ENCODE measurements at regions not wholly inside any gene's neighbourhood (a gene's known extent, or its start where the extent isn't known, plus 50 kb on each side); places are given as distances from the start of the nearest gene placed in this dataset.

DNA sequence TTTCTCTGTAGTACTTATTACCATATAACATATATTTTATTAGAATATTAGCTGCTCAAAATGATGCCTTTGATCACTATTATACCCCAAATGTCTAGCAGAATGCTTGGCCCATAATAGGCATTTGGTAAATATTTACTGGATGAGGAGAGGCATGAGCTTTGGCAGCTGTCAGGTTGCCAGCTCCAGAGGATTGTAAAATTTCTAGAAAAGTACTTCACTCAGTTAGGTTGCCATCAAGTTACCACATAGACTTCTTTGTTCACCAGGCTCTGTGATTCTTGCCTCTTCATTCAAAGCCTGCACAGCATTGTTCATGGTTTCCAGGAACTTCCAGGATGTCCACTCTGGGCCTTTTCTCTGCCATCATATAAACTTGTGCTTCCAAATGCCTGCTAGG, 582.8 kb downstream of the PDCD6IP start:
- no peak overlapping the region for H3K4me3 ChIP-seq (ENCODE audit: low read depth, low read length)
- in situ Hi-C loops (cut with HindIII; ENCODE audit: low sequenced_read_pairs), result no loop called here
- TF ChIP-seq, protein P1, sequence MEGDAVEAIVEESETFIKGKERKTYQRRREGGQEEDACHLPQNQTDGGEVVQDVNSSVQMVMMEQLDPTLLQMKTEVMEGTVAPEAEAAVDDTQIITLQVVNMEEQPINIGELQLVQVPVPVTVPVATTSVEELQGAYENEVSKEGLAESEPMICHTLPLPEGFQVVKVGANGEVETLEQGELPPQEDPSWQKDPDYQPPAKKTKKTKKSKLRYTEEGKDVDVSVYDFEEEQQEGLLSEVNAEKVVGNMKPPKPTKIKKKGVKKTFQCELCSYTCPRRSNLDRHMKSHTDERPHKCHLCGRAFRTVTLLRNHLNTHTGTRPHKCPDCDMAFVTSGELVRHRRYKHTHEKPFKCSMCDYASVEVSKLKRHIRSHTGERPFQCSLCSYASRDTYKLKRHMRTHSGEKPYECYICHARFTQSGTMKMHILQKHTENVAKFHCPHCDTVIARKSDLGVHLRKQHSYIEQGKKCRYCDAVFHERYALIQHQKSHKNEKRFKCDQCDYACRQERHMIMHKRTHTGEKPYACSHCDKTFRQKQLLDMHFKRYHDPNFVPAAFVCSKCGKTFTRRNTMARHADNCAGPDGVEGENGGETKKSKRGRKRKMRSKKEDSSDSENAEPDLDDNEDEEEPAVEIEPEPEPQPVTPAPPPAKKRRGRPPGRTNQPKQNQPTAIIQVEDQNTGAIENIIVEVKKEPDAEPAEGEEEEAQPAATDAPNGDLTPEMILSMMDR (IDR thresholded peaks at IDR 0.05; ENCODE audit: low read depth, low read length), result no peak
- no peak for DNase-seq (ENCODE audit: low read depth, low spot score)

DNA sequence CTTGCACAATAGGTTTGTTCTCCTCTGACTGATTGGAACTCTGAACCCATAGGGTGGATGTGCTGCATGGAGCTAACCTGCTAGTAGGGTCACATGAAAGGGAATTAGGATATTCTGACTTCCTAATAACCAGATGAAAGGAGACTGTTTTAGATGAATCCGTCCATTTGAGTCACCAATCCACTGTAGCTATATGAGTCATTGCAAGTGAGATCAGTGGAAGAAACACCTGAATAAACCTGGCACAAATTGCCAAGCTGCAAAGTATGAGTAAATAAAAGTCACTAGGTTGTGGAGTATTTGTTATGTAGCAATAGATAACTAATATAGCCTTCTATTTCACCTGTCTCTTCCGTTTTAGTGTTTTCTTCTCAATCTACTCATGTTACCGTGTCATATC, 584.4 kb downstream of the PDCD6IP start:
- TF ChIP-seq, protein P1 (IDR thresholded peaks at IDR 0.05; ENCODE audit: low read depth, low read length), result no peak
- no peak for DNase-seq (ENCODE audit: low read depth, low spot score)
- in situ Hi-C loops (cut with HindIII; ENCODE audit: low sequenced_read_pairs), result no loop called here
- H3K4me3 ChIP-seq (ENCODE audit: low read depth, low read length), result no peak overlapping the region

DNA sequence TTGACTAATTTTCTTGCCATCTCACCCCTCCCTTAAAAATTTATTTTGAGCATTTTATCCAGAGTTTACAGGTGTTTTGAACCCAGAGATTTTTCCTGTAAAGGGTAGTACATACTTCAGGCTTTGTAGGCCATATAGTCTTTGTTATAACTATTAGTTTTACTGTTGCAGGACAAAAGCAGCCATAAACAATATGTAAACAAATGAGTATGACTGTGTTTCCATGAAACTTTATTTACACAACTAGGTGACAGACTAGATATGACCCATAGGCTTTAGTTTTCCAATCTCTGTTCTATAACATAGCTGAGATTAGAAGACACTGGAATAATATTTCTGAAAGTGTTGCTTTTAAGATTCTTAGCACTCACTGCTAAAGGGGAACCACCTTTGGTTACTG, 587.9 kb downstream of the PDCD6IP start:
- no peak for DNase-seq (ENCODE audit: low read depth, low spot score)
- no peak overlapping the region for H3K4me3 ChIP-seq (ENCODE audit: low read depth, low read length)
- TF ChIP-seq, protein P1 (IDR thresholded peaks at IDR 0.05; ENCODE audit: low read depth, low read length), result no peak
- in situ Hi-C loops (cut with HindIII; ENCODE audit: low sequenced_read_pairs), result no loop called here

DNA sequence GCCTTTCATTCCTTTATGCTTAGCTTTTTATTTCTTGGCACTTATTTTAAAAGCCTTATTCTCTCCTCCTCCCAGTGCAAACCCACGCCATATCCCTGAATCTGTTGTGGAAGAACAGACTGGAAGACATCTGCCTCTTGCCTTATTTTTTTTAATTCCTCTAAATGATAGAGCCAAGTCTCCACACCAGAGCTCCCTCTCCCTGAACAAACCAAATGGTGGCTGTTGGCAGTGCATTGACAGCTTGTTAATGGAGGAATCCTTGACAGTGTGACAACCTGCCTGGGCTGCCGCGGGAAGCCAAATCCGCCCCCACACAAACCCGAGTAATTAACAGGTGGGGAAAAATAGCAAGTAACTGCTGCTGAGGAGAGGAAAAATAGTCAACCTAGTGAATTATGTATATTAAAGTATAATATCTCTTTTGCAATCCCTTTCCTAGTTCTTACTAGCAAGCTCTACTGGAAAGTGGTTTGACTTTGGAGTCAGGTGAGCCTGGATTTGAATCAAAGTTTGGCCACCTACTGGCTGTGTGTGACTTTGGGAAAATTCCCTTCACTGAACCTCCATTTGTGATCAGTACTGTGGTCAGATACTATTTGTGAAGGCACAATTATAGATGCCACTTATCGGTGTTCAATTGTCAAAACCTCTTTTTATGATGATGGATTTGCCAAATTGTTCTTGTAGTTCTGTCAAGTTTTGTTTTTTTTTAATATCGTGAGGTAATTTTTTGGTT, 589.6 kb downstream of the PDCD6IP start:
- no peak overlapping the region for H3K4me3 ChIP-seq (ENCODE audit: low read depth, low read length)
- DNase-seq (ENCODE audit: low read depth, low spot score), result no peak
- TF ChIP-seq, protein P1 (IDR thresholded peaks at IDR 0.05; ENCODE audit: low read depth, low read length), result no peak
- in situ Hi-C loops (cut with HindIII; ENCODE audit: low sequenced_read_pairs), result no loop called here

DNA sequence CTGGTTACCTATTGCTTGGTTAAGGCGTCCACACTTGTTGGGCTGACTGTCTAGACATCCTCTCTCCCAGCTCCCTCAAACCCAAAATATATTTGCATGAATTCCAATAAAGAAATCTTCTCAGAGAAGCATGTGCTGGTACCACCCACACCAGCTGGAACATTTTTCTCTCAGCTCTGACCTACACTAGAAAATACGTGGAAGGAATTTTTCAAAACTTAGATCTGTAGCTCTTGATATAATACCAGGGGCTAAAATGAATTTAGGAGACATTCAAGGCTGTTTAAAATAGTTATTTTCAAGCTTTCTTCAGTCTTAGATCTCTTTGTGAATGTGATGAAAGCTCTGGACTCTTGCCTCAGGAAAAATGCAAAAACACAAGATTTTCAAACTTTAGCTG, 590.4 kb downstream of the PDCD6IP start:
- no peak for DNase-seq (ENCODE audit: low read depth, low spot score)
- in situ Hi-C loops (cut with HindIII; ENCODE audit: low sequenced_read_pairs), result no loop called here
- TF ChIP-seq, protein P1 (IDR thresholded peaks at IDR 0.05; ENCODE audit: low read depth, low read length), result no peak
- no peak overlapping the region for H3K4me3 ChIP-seq (ENCODE audit: low read depth, low read length)

DNA sequence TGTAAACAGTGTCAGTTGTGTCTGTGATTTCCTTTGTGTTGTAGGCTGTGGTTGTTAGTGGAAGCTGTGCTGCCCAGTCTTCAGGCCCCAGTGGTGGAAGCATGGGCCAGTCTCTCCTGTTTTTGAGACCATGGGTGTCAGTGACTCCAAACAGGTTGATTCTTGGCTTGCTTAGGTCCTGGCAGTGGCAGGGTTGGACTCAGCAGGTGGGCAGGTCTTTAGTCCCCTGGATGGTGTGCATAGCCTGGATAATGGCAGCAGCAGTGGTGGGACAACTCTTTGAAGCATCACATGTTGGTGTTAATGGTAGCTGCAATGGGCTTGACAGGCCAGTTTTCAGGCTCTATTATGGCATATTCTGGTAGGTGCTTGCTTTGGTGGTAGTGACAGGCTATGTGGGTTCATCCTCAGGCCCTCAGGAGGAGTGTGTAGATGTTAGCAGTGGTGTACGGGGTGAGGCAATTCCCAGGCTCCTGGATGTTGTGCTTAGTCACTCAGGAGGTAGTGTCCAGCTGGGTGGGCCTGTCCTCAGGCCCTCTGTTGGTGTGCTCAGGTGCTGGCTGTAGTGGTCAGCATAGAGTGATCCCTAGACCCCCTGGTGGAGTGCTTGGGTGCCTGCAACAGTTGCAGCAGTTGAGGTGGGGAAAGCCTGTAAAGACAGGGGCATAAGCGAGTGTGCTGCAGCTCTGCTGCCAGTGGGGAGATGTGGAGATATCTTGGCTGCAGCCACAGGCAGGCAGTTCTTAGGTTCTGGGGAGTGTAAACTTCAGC, 596.7 kb downstream of the PDCD6IP start:
- in situ Hi-C loops (cut with HindIII; ENCODE audit: low sequenced_read_pairs), result no loop called here
- no peak overlapping the region for H3K4me3 ChIP-seq (ENCODE audit: low read depth, low read length)

More for the DNA sequence above, 596.7 kb downstream of the PDCD6IP start:
- TF ChIP-seq, protein P1 (IDR thresholded peaks at IDR 0.05; ENCODE audit: low read depth, low read length), result no peak
- no peak for DNase-seq (ENCODE audit: low read depth, low spot score)
